ENCODE measurements at regions not wholly inside any gene's neighbourhood (a gene's known extent, or its start where the extent isn't known, plus 50 kb on each side); places are given as distances from the start of the nearest gene placed in this dataset.

DNA sequence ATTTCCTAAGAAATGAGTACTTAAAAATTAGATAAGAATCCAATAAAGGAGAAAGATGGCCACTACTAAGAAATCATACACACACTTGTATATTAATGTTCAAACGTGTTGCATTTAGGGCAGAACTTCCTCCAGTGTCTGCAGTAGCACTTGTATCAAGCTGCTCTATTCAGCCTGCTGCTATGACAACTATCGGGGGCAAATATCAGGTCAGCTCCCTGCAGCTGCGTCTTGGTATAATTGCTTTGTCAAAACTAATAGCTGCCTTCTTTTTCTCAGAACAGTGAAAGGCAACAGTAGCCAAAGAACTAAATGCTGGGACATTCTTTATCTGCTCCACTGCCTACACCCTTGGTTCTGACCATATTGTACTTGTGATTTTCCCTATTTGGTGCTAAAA, 300.7 kb downstream of the NOL4 start:
- TF ChIP-seq, protein P1, sequence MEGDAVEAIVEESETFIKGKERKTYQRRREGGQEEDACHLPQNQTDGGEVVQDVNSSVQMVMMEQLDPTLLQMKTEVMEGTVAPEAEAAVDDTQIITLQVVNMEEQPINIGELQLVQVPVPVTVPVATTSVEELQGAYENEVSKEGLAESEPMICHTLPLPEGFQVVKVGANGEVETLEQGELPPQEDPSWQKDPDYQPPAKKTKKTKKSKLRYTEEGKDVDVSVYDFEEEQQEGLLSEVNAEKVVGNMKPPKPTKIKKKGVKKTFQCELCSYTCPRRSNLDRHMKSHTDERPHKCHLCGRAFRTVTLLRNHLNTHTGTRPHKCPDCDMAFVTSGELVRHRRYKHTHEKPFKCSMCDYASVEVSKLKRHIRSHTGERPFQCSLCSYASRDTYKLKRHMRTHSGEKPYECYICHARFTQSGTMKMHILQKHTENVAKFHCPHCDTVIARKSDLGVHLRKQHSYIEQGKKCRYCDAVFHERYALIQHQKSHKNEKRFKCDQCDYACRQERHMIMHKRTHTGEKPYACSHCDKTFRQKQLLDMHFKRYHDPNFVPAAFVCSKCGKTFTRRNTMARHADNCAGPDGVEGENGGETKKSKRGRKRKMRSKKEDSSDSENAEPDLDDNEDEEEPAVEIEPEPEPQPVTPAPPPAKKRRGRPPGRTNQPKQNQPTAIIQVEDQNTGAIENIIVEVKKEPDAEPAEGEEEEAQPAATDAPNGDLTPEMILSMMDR (IDR thresholded peaks at IDR 0.05) = no peak
- H3K36me3 ChIP-seq = no peaks in the 10 kb centered on the region
- intact Hi-C loops (cut with DNase I) = no loop called here
- H3K4me3 ChIP-seq = no peak overlapping the region
- DNase-seq = no peak
- H3K4me1 ChIP-seq = no peaks in the 10 kb centered on the region
- no peaks in the 10 kb centered on the region for H3K9me3 ChIP-seq
- no peak for ATAC-seq
- no peaks in the 10 kb centered on the region for H3K27me3 ChIP-seq (ENCODE audit: low read depth)
- no peak overlapping the region for H3K27ac ChIP-seq

DNA sequence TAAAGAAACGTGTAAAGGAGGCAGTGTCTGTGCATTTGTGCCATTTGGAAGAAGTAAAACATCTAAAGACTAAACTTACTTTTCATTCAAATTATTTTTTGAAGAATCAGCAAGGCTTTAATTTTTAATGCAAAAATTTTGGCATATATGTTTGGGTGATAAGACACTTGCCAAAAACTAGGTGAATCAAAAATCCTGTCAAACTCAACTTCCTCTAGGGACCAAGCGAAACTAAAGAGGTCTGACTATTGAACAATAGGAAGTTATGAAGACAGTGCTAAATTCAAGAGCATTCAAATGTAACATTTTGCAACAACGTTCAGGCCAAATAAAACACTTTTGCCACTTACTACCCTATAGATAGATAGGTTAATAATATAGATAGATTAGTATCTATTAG, 306.1 kb downstream of the NOL4 start:
- Histone ChIP-seq H3K9me3 (no peaks in the 10 kb centered on the region), H3K4me3 (no peak overlapping the region), H3K27ac (no peak overlapping the region), H3K27me3 (ENCODE audit: low read depth) (no peaks in the 10 kb centered on the region), H3K36me3 (no peaks in the 10 kb centered on the region), H3K4me1 (no peaks in the 10 kb centered on the region)
- ATAC-seq (no peak), DNase-seq (no peak)
- TF ChIP-seq, protein P1 (IDR thresholded peaks at IDR 0.05) = no peak
- intact Hi-C loops (cut with DNase I) = no loop called here

DNA sequence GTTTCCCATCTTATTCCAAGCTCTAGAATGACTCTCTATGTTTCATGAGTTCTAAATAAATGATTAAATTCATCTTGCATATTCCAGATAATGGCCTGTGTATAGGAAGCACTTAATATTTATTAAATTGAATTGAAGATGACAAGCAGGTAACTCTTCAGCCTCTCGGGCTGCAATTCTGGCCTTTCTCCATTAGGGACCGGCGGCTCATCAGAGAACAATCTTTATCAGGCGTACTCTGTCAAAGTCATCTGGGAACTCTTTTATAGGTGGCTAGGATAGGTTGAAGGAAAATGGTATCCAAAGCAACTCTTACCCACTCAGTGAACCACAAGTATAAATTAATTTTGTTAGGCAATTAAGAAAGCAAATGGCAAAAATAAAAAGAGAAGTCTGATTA, 308.5 kb downstream of the NOL4 start:
- no peak overlapping the region for H3K4me3 ChIP-seq
- no peaks in the 10 kb centered on the region for H3K9me3 ChIP-seq
- H3K27me3 ChIP-seq (ENCODE audit: low read depth) = no peaks in the 10 kb centered on the region
- intact Hi-C loops (cut with DNase I) = no loop called here
- no peaks in the 10 kb centered on the region for H3K4me1 ChIP-seq
- TF ChIP-seq, protein P1 (IDR thresholded peaks at IDR 0.05) = no peak
- ATAC-seq (no peak), DNase-seq (no peak)
- H3K27ac ChIP-seq = no peak overlapping the region
- H3K36me3 ChIP-seq = no peaks in the 10 kb centered on the region

- TF ChIP-seq, protein P1 (IDR thresholded peaks at IDR 0.05) = no peak
- Histone ChIP-seq H3K4me3 (no peak overlapping the region), H3K36me3 (no peaks in the 10 kb centered on the region), H3K4me1 (no peaks in the 10 kb centered on the region), H3K27ac (no peak overlapping the region), H3K27me3 (ENCODE audit: low read depth) (no peaks in the 10 kb centered on the region), H3K9me3 (no peaks in the 10 kb centered on the region)
- no peak for DNase-seq
- ATAC-seq = no peak
- intact Hi-C loops (cut with DNase I) = no loop called here
Measured at GRCh38 chr18:33914399-33914798, 310.3 kb downstream of the NOL4 start.

- ATAC-seq (no peak), DNase-seq (no peak)
- TF ChIP-seq, protein P1 (IDR thresholded peaks at IDR 0.05) = no peak
- Histone ChIP-seq H3K27me3 (ENCODE audit: low read depth) (no peaks in the 10 kb centered on the region), H3K4me3 (no peak overlapping the region), H3K9me3 (no peaks in the 10 kb centered on the region), H3K27ac (no peak overlapping the region), H3K4me1 (no peaks in the 10 kb centered on the region), H3K36me3 (no peaks in the 10 kb centered on the region)
- intact Hi-C loops (cut with DNase I) = no loop called here
Measured at GRCh38 chr18:33906046-33906445, 318.7 kb downstream of the NOL4 start.
